HepG2 (cell line): ENCODE measurements at regions not wholly inside any gene's neighbourhood (a gene's known extent, or its start where the extent isn't known, plus 50 kb on each side); places are given as distances from the start of the nearest gene placed in this dataset.

Experiments
- FOXP4 ChIP-seq: sonication (generic); formaldehyde crosslinking; IDR thresholded peaks from 2 replicates; pipeline ENCODE4 v1.4.0; 2020; ENCODE audit warnings: missing genetic modification reagents
- HMGXB3 ChIP-seq: sonication (generic); formaldehyde crosslinking; IDR thresholded peaks from 2 replicates; pipeline ENCODE4 v1.4.0; 2020; ENCODE audit warnings: missing genetic modification reagents, borderline replicate concordance
- KDM5A ChIP-seq: fragments of 200-600 bp; sonication (generic); IDR thresholded peaks from 2 replicates; pipeline ENCODE4 v1.7.0; 2018; ENCODE audit warnings: antibody characterized with exemption, mild to moderate bottlenecking, low read length, borderline replicate concordance
- RARG ChIP-seq: sonication (generic); formaldehyde crosslinking; IDR thresholded peaks from 2 replicates; pipeline ENCODE4 v1.4.0; 2020; ENCODE audit warnings: low read depth, mild to moderate bottlenecking, missing genetic modification reagents
- SKIL ChIP-seq: sonication (generic); formaldehyde crosslinking; IDR thresholded peaks from 2 replicates; pipeline ENCODE4 v1.8.0; 2022; ENCODE audit warnings: missing genetic modification reagents, mild to moderate bottlenecking, moderate library complexity, borderline replicate concordance
- STAT6 ChIP-seq: sonication (generic); formaldehyde crosslinking; IDR thresholded peaks from 2 replicates; pipeline ENCODE4 v1.4.0; 2020; ENCODE audit warnings: missing genetic modification reagents, mild to moderate bottlenecking, borderline replicate concordance
- ZMAT5 ChIP-seq: sonication (generic); formaldehyde crosslinking; IDR thresholded peaks from 2 replicates; pipeline ENCODE4 v1.5.0; 2020; ENCODE audit warnings: mild to moderate bottlenecking, low read depth, missing genetic modification reagents, borderline replicate concordance
- ZNF17 ChIP-seq: sonication (generic); formaldehyde crosslinking; IDR thresholded peaks from 2 replicates; pipeline ENCODE4 v1.5.0; 2020; ENCODE audit warnings: mild to moderate bottlenecking, missing genetic modification reagents
- ZNF292 ChIP-seq: sonication (generic); formaldehyde crosslinking; IDR thresholded peaks from 2 replicates; pipeline ENCODE4 v1.8.1; 2022; ENCODE audit warnings: mild to moderate bottlenecking, low read depth, missing genetic modification reagents, borderline replicate concordance
- ZNF660 ChIP-seq: sonication (generic); formaldehyde crosslinking; IDR thresholded peaks from 2 replicates; pipeline ENCODE4 v1.5.1; 2020; ENCODE audit warnings: mild to moderate bottlenecking, low read depth, missing genetic modification reagents, borderline replicate concordance
- ZNF674 ChIP-seq: sonication (generic); formaldehyde crosslinking; IDR thresholded peaks from 2 replicates; pipeline ENCODE4 v1.5.0; 2020; ENCODE audit warnings: low read depth, mild to moderate bottlenecking, missing genetic modification reagents
- ZNF724P ChIP-seq: sonication (generic); formaldehyde crosslinking; IDR thresholded peaks from 2 replicates; pipeline ENCODE4 v1.8.0; 2022; ENCODE audit warnings: missing genetic modification reagents, borderline replicate concordance
- ZNF781 ChIP-seq: sonication (generic); formaldehyde crosslinking; IDR thresholded peaks from 2 replicates; pipeline ENCODE4 v1.5.1; 2020; ENCODE audit warnings: borderline replicate concordance, mild to moderate bottlenecking, missing genetic modification reagents; ENCODE audit errors: not compliant biosample characterization
- ZNF891 ChIP-seq: sonication (generic); formaldehyde crosslinking; IDR thresholded peaks from 2 replicates; pipeline ENCODE4 v1.5.0; 2020; ENCODE audit warnings: mild to moderate bottlenecking, missing genetic modification reagents
- ZSCAN20 ChIP-seq: sonication (generic); formaldehyde crosslinking; IDR thresholded peaks from 2 replicates; pipeline ENCODE4 v1.4.0; 2020; ENCODE audit warnings: missing genetic modification reagents, mild to moderate bottlenecking, borderline replicate concordance

GRCh38 chr7:138396251-138397070, 63.6 kb upstream of the TRIM24 start (continued):
- TF ChIP-seq FOXP4 = peak; percentile 89
- no peak for TF ChIP-seq ZNF660 (CRISPR knock-in tag)
- no peak for TF ChIP-seq ZNF724P (CRISPR knock-in tag)
- no peak for TF ChIP-seq ZNF674
- TF ChIP-seq ZNF17 (CRISPR knock-in tag) = no peak
- no peak for TF ChIP-seq STAT6 (CRISPR knock-in tag)
- no peak for TF ChIP-seq RARG (CRISPR knock-in tag)
- TF ChIP-seq ZNF891 (CRISPR knock-in tag) = no peak
- no peak for TF ChIP-seq KDM5A
- TF ChIP-seq ZMAT5 = no peak
- no peak for TF ChIP-seq ZNF781 (CRISPR knock-in tag)
- TF ChIP-seq SKIL (CRISPR knock-in tag) = peak; percentile 29; the same call in 1 of the 2 replicates
- peak; percentile 73; the same call in 1 of the 2 replicates for TF ChIP-seq HMGXB3 (CRISPR knock-in tag)
- peak; percentile 72; the same call in 1 of the 2 replicates for TF ChIP-seq ZNF292 (CRISPR knock-in tag)
- no peak for TF ChIP-seq ZSCAN20 (CRISPR knock-in tag)
